Heart left ventricle (tissue), 13 donors: ENCODE measurements at regions not wholly inside any gene's neighbourhood (a gene's known extent, or its start where the extent isn't known, plus 50 kb on each side); places are given as distances from the start of the nearest gene placed in this dataset.
"Not testable (repeated sequence)": the region's sequence is repeated elsewhere in the genome, so short reads cannot be mapped to it uniquely, and the experiment has no call there.

Source experiments
- POLR2A ChIP-seq, 2 donors: fragments of 450-650 bp; IDR thresholded peaks; one replicate each; pipeline ENCODE4 v1.6.1; 2017; ENCODE audit warnings: antibody characterized with exemption in 2 of 2, mild to moderate bottlenecking in 2 of 2, moderate library complexity in 2 of 2
- TF ChIP-seq, protein P1 (sequence below), 12 donors: fragments of 200-600 bp; sonication (generic) in 4 of 12; IDR thresholded peaks; one replicate each; pipeline versions ENCODE4 v1.5.0 to v1.8.0; 2018 to 2022; ENCODE audit warnings: antibody characterized with exemption in 12 of 12, mild to moderate bottlenecking in 5 of 12
- donor health status: ischemic (EF 13 %, LVEDD 7.1; RV severe dilation, severe dysfunction).
- donor health status: DM: no; HTN: yes; CAD: no.
- donor health status: DM: no; HTN: no; CAD: no.
- donor health status: ischemic (EF 25% LVEDD 6.9; RV normal size, moderate dysfunction).
- donor health status: ischemic (EF 25% LVEDD 5.7; RV mildly dilated, moderate dysfunction).
- donor health status: ischemic (EF 35%, LVEDD 5.7; RV mildly dilated, moderate dysfunction).
- donor health status: nonischemic (EF 11% LVEDD 7.7; RV severe dilation, severe dysfunction).
- donor health status: DM: yes; HTN: yes; CAD: no.
- donor health status: PGD.
- donor health status: ischemic (EF 29% LVEDD 5.4; RV normal size, mild dysfunction).
- donor health status: nonischemic (EF 23%, LVEDD 6.1; RV moderate dilation, normal function).

DNA sequence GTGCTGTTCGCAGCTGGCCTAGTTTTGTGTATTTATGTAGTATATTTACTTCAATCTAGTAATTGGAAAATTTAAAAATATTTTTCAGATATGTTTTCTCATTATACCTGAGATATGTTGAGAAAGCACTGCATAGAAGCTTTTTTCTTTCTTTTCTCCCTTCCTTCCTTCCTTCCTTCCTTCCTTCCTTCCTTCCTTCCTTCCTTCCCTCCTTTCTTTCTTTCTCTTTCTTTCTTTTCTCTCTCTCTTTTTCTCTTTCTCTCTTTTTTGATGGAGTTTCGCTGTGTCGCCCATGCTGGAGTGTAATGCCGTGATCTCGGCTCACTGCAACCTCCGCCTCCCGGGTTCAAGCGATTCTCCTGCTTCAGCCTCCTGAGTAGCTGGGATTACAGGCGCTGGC, 83.3 kb upstream of the ZNF92 start:
- not testable (repeated sequence) for TF ChIP-seq POLR2A (IDR thresholded peaks at IDR 0.05)
- TF ChIP-seq, protein P1, sequence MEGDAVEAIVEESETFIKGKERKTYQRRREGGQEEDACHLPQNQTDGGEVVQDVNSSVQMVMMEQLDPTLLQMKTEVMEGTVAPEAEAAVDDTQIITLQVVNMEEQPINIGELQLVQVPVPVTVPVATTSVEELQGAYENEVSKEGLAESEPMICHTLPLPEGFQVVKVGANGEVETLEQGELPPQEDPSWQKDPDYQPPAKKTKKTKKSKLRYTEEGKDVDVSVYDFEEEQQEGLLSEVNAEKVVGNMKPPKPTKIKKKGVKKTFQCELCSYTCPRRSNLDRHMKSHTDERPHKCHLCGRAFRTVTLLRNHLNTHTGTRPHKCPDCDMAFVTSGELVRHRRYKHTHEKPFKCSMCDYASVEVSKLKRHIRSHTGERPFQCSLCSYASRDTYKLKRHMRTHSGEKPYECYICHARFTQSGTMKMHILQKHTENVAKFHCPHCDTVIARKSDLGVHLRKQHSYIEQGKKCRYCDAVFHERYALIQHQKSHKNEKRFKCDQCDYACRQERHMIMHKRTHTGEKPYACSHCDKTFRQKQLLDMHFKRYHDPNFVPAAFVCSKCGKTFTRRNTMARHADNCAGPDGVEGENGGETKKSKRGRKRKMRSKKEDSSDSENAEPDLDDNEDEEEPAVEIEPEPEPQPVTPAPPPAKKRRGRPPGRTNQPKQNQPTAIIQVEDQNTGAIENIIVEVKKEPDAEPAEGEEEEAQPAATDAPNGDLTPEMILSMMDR (IDR thresholded peaks at IDR 0.05) = not testable (repeated sequence)
